OCI-LY3 (cell line): ENCODE measurements at regions not wholly inside any gene's neighbourhood (a gene's known extent, or its start where the extent isn't known, plus 50 kb on each side); places are given as distances from the start of the nearest gene placed in this dataset.

ENCODE experiments used
- H2AFZ ChIP-seq: fragments of 200-600, 300-600 bp; shearing (Covaris generic); 2 replicates; pipeline ENCODE4 v1.6.0; 2014; ENCODE audit warnings: antibody characterized with exemption, low read depth, low read length
- H3K27ac ChIP-seq: fragments of 200-600, 300-600 bp; sonication (generic); 2 replicates; pipeline ENCODE4 v1.5.1; 2014; ENCODE audit warnings: mild to moderate bottlenecking, low read length, moderate library complexity, mixed read lengths
- H3K27me3 ChIP-seq: fragments of 200-600, 300-600 bp; sonication (generic); 2 replicates; pipeline ENCODE4 v1.6.1; 2014; ENCODE audit warnings: low read depth, low read length, mixed read lengths
- H3K36me3 ChIP-seq: fragments of 200-600, 300-600 bp; sonication (generic); replicated peaks from 2 replicates; pipeline ENCODE3; 2014; ENCODE audit warnings: low read depth, low read length, mixed read lengths
- H3K4me1 ChIP-seq: fragments of 300-600, 200-600 bp; sonication (generic); 2 replicates; pipeline ENCODE4 v1.6.1; 2014; ENCODE audit warnings: low read length, mixed read lengths
- H3K4me2 ChIP-seq: fragments of 200-600, 300-600 bp; sonication (generic); 2 replicates; pipeline ENCODE4 v1.6.1; 2014; ENCODE audit warnings: low read length, mixed read lengths
- H3K4me3 ChIP-seq: fragments of 300-600, 200-600 bp; sonication (generic); 2 replicates; pipeline ENCODE4 v1.5.1; 2014; ENCODE audit warnings: antibody characterized with exemption, mild to moderate bottlenecking, low read length, moderate library complexity
- H3K79me2 ChIP-seq: fragments of 300-600, 200-600 bp; shearing (Covaris generic); 2 replicates; pipeline ENCODE4 v1.6.1; 2014; ENCODE audit warnings: mild to moderate bottlenecking, low read length, mixed read lengths
- H3K9ac ChIP-seq: fragments of 300-600, 200-600 bp; shearing (Covaris generic); 2 replicates; pipeline ENCODE4 v1.6.0; 2014; ENCODE audit warnings: mild to moderate bottlenecking, low read length, moderate library complexity
- H3K9me3 ChIP-seq: fragments of 200-600, 300-600 bp; shearing (Covaris generic); 2 replicates; pipeline ENCODE4 v1.6.1; 2014; ENCODE audit warnings: low read length, mixed read lengths; ENCODE audit not compliant: insufficient read depth
- H4K20me1 ChIP-seq: fragments of 200-600, 300-600 bp; sonication (generic); 2 replicates; pipeline ENCODE4 v1.6.1; 2016; ENCODE audit warnings: low read length, mixed read lengths; ENCODE audit not compliant: insufficient read depth
- CTCF ChIP-seq: fragments of 200-600, 300-600 bp; sonication (generic); IDR thresholded peaks from 2 replicates; pipeline ENCODE4 v1.5.1; 2014; ENCODE audit warnings: antibody characterized with exemption, low read length, low read depth
- EZH2phosphoT487 ChIP-seq: fragments of 200-600 bp; shearing (Covaris generic); IDR thresholded peaks from 2 replicates; pipeline ENCODE4 v1.6.1; 2018; ENCODE audit warnings: antibody characterized with exemption, mixed run types, low read depth

- Histone ChIP-seq H3K4me1 (no peaks in the 10 kb centered on the region), H3K27ac (no peak overlapping the region), H3K36me3 (no peaks in the 10 kb centered on the region), H3K4me2 (no peak overlapping the region), H4K20me1 (no peaks in the 10 kb centered on the region), H3K9me3 (no peaks in the 10 kb centered on the region), H2AFZ (no peak overlapping the region), H3K79me2 (no peaks in the 10 kb centered on the region), H3K9ac (no peak overlapping the region), H3K27me3 (no peaks in the 10 kb centered on the region), H3K4me3 (no peak overlapping the region)
- no peak for TF ChIP-seq CTCF
Measured at GRCh38 chr4:135207531-135207930, 1005.9 kb upstream of the PABPC4L start.

- Histone ChIP-seq H3K4me1 (no peaks in the 10 kb centered on the region), H3K4me2 (no peak overlapping the region), H2AFZ (no peak overlapping the region), H4K20me1 (no peaks in the 10 kb centered on the region), H3K79me2 (no peaks in the 10 kb centered on the region), H3K9me3 (no peaks in the 10 kb centered on the region), H3K27ac (no peak overlapping the region), H3K27me3 (no peaks in the 10 kb centered on the region), H3K36me3 (no peaks in the 10 kb centered on the region), H3K4me3 (no peak overlapping the region), H3K9ac (no peak overlapping the region)
- TF ChIP-seq EZH2phosphoT487 (no peak), CTCF (no peak)
Measured at GRCh38 chr4:135204311-135204710, 1002.7 kb upstream of the PABPC4L start.

- Histone ChIP-seq H3K27ac (no peak overlapping the region), H3K36me3 (no peaks in the 10 kb centered on the region), H3K4me1 (no peaks in the 10 kb centered on the region), H3K4me3 (no peak overlapping the region), H3K27me3 (no peaks in the 10 kb centered on the region), H3K79me2 (no peaks in the 10 kb centered on the region), H3K4me2 (no peak overlapping the region), H4K20me1 (no peaks in the 10 kb centered on the region), H3K9ac (no peak overlapping the region), H3K9me3 (no peaks in the 10 kb centered on the region), H2AFZ (no peak overlapping the region)
- no peak for TF ChIP-seq EZH2phosphoT487
- no peak for TF ChIP-seq CTCF
Measured at GRCh38 chr4:135201081-135201480, 999.5 kb upstream of the PABPC4L start.

GRCh38 chr4:135197641-135198040 lies 996.1 kb upstream of the PABPC4L start:
- Histone ChIP-seq H3K27ac (no peak overlapping the region), H3K4me2 (no peak overlapping the region), H3K4me1 (no peaks in the 10 kb centered on the region), H3K9me3 (no peaks in the 10 kb centered on the region), H3K27me3 (no peaks in the 10 kb centered on the region), H3K79me2 (no peaks in the 10 kb centered on the region), H3K36me3 (no peaks in the 10 kb centered on the region), H3K9ac (no peak overlapping the region), H3K4me3 (no peak overlapping the region), H4K20me1 (no peaks in the 10 kb centered on the region), H2AFZ (no peak overlapping the region)
- TF ChIP-seq CTCF: no peak
- TF ChIP-seq EZH2phosphoT487: no peak
